DOHH2 (cell line): ENCODE measurements at regions not wholly inside any gene's neighbourhood (a gene's known extent, or its start where the extent isn't known, plus 50 kb on each side); places are given as distances from the start of the nearest gene placed in this dataset.
"Not testable (repeated sequence)": the region's sequence is repeated elsewhere in the genome, so short reads cannot be mapped to it uniquely, and the experiment has no call there.

Experiments used
- H3F3A ChIP-seq: fragments of 200-600 bp; sonication (generic), shearing (Covaris generic); 2 replicates; pipeline ENCODE4 v1.6.0; 2016; ENCODE audit warnings: antibody characterized with exemption, mild to moderate bottlenecking; ENCODE audit not compliant: control insufficient read depth, insufficient read depth
- H3K27ac ChIP-seq: fragments of 200-600 bp; sonication (generic); 2 replicates; pipeline ENCODE4 v1.5.1; 2014; ENCODE audit warnings: low read depth, mild to moderate bottlenecking, low read length, moderate library complexity
- H3K27me3 ChIP-seq: fragments of 200-600 bp; sonication (generic); 2 replicates; pipeline ENCODE4 v1.6.1; 2014; ENCODE audit warnings: mild to moderate bottlenecking, low read length, mixed read lengths; ENCODE audit not compliant: control insufficient read depth
- H3K36me3 ChIP-seq: fragments of 200-600 bp; sonication (generic); 2 replicates; pipeline ENCODE4 v1.6.1; 2014; ENCODE audit warnings: mild to moderate bottlenecking, low read length, moderate library complexity, mixed read lengths; ENCODE audit not compliant: control insufficient read depth
- H3K4me1 ChIP-seq: fragments of 200-600 bp; sonication (generic); 2 replicates; pipeline ENCODE4 v1.6.1; 2014; ENCODE audit warnings: mild to moderate bottlenecking, low read length, mixed read lengths; ENCODE audit not compliant: control insufficient read depth
- H3K4me2 ChIP-seq: fragments of 200-600 bp; sonication (generic); 2 replicates; pipeline ENCODE4 v1.6.0; 2014; ENCODE audit warnings: mild to moderate bottlenecking, low read length, moderate library complexity
- H3K4me3 ChIP-seq: fragments of 200-600 bp; sonication (generic); 2 replicates; pipeline ENCODE4 v1.5.1; 2014; ENCODE audit warnings: mild to moderate bottlenecking, low read length, mixed read lengths
- H3K79me2 ChIP-seq: fragments of 200-600 bp; sonication (generic); 2 replicates; pipeline ENCODE4 v1.6.1; 2014; ENCODE audit warnings: mild to moderate bottlenecking, low read length, mixed read lengths; ENCODE audit not compliant: control insufficient read depth
- H3K9me2 ChIP-seq: fragments of 200-600 bp; sonication (generic); replicated peaks from 2 replicates; pipeline ENCODE4 v1.6.1; 2014; ENCODE audit warnings: mild to moderate bottlenecking, low read length, mixed read lengths; ENCODE audit not compliant: control insufficient read depth
- H3K9me3 ChIP-seq: fragments of 200-600 bp; sonication (generic); 2 replicates; pipeline ENCODE4 v1.6.1; 2014; ENCODE audit warnings: antibody characterized with exemption, low read length, mixed read lengths; ENCODE audit not compliant: control insufficient read depth, insufficient read depth
- H4K20me1 ChIP-seq: fragments of 200-600 bp; sonication (generic); 2 replicates; pipeline ENCODE4 v1.6.0; 2014; ENCODE audit warnings: low read depth, mild to moderate bottlenecking, antibody characterized with exemption, low read length, moderate library complexity; ENCODE audit not compliant: control insufficient read depth, insufficient read depth
- CTCF ChIP-seq: fragments of 200-600 bp; sonication (generic); IDR thresholded peaks from one replicate; pipeline ENCODE4 v1.5.1; 2014; ENCODE audit warnings: antibody characterized with exemption, mild to moderate bottlenecking, low read depth, low read length; ENCODE audit not compliant: poor library complexity, severe bottlenecking
- EZH2phosphoT487 ChIP-seq: fragments of 200-600 bp; sonication (generic); IDR thresholded peaks from 2 replicates; pipeline ENCODE4 v1.6.1; 2017; ENCODE audit warnings: borderline replicate concordance, mild to moderate bottlenecking, antibody characterized with exemption, low read length, moderate library complexity, mixed read lengths

GRCh38 chr6:146985966-146986365 is 218.3 kb upstream of the STXBP5 start:
- Histone ChIP-seq H4K20me1 (no peaks in the 10 kb centered on the region), H3K4me2 (no peak overlapping the region), H3K27ac (no peak overlapping the region)

GRCh38 chr6:146987938-146988337 is 216.3 kb upstream of the STXBP5 start:
- H3F3A ChIP-seq, H3K4me1 ChIP-seq, H3K27ac ChIP-seq, H3K9me2 ChIP-seq, H3K4me2 ChIP-seq, H3K9me3 ChIP-seq, H3K36me3 ChIP-seq, H3K79me2 ChIP-seq, H4K20me1 ChIP-seq, H3K4me3 ChIP-seq, H3K27me3 ChIP-seq: not testable (repeated sequence)

More at GRCh38 chr6:146985966-146986365, 218.3 kb upstream of the STXBP5 start:
- no peaks in the 10 kb centered on the region for H3F3A ChIP-seq
- H3K27me3 ChIP-seq, result no peaks in the 10 kb centered on the region
- no peaks in the 10 kb centered on the region for H3K4me1 ChIP-seq
- no peaks in the 10 kb centered on the region for H3K9me3 ChIP-seq
- no peaks in the 10 kb centered on the region for H3K9me2 ChIP-seq
- H3K4me3 ChIP-seq, result no peak overlapping the region
- H3K36me3 ChIP-seq, result no peaks in the 10 kb centered on the region
- TF ChIP-seq CTCF (no peak), EZH2phosphoT487 (no peak)
- no peaks in the 10 kb centered on the region for H3K79me2 ChIP-seq

GRCh38 chr6:146989860-146990259 is 214.4 kb upstream of the STXBP5 start:
- no peaks in the 10 kb centered on the region for H3K36me3 ChIP-seq
- no peaks in the 10 kb centered on the region for H4K20me1 ChIP-seq
- H3K27me3 ChIP-seq, result no peaks in the 10 kb centered on the region
- no peaks in the 10 kb centered on the region for H3K4me1 ChIP-seq
- no peaks in the 10 kb centered on the region for H3K9me3 ChIP-seq
- no peaks in the 10 kb centered on the region for H3K9me2 ChIP-seq
- H3K27ac ChIP-seq, result no peak overlapping the region
- no peaks in the 10 kb centered on the region for H3K79me2 ChIP-seq
- no peak overlapping the region for H3K4me3 ChIP-seq
- TF ChIP-seq EZH2phosphoT487, result no peak
- TF ChIP-seq CTCF, result no peak
- H3K4me2 ChIP-seq, result no peak overlapping the region
- H3F3A ChIP-seq, result no peaks in the 10 kb centered on the region

- no peaks in the 10 kb centered on the region for H3K4me1 ChIP-seq
- H3K36me3 ChIP-seq, result no peaks in the 10 kb centered on the region
- no peaks in the 10 kb centered on the region for H3K79me2 ChIP-seq
- H3K27ac ChIP-seq, result no peak overlapping the region
- TF ChIP-seq EZH2phosphoT487 (no peak), CTCF (no peak)
- no peaks in the 10 kb centered on the region for H3K9me3 ChIP-seq
- no peak overlapping the region for H3K4me2 ChIP-seq
- H4K20me1 ChIP-seq, result no peaks in the 10 kb centered on the region
- no peaks in the 10 kb centered on the region for H3F3A ChIP-seq
- no peaks in the 10 kb centered on the region for H3K9me2 ChIP-seq
- H3K4me3 ChIP-seq, result no peak overlapping the region
- no peaks in the 10 kb centered on the region for H3K27me3 ChIP-seq
Observed at GRCh38 chr6:146990284-146990683, 213.9 kb upstream of the STXBP5 start.
